Brain pericyte (primary cell): ENCODE measurements at regions not wholly inside any gene's neighbourhood (a gene's known extent, or its start where the extent isn't known, plus 50 kb on each side); places are given as distances from the start of the nearest gene placed in this dataset.
"Not testable (repeated sequence)": the region's sequence is repeated elsewhere in the genome, so short reads cannot be mapped to it uniquely, and the experiment has no call there.

Experiments
- DNase-seq: peaks from one replicate; pipeline ENCODE4 v3.0.0-alpha.2; 2012; ENCODE audit warnings: low read depth, low spot score

- no peak for DNase-seq
Observed at GRCh38 chr4:130753926-130754325, 1658.0 kb downstream of the C4orf33 start.

- DNase-seq: no peak
Observed at GRCh38 chr4:130760246-130760645, 1664.3 kb downstream of the C4orf33 start.

GRCh38 chr4:130767384-130767783 lies 1671.4 kb downstream of the C4orf33 start:
- DNase-seq: not testable (repeated sequence)

GRCh38 chr4:130772966-130773365 lies 1677.0 kb downstream of the C4orf33 start:
- not testable (repeated sequence) for DNase-seq

- no peak for DNase-seq
Observed at GRCh38 chr4:130808492-130808891, 1712.5 kb downstream of the C4orf33 start.

- peak; percentile 34 for DNase-seq
Observed at GRCh38 chr4:130812117-130812765, 1716.3 kb downstream of the C4orf33 start.

GRCh38 chr4:130814896-130815295 lies 1718.9 kb downstream of the C4orf33 start:
- no peak for DNase-seq

GRCh38 chr4:130820448-130820847 lies 1724.5 kb downstream of the C4orf33 start:
- no peak for DNase-seq

- DNase-seq: no peak
Observed at GRCh38 chr4:130825284-130825683, 1729.3 kb downstream of the C4orf33 start.

GRCh38 chr4:130850019-130850524 lies 1754.1 kb downstream of the C4orf33 start:
- no peak for DNase-seq

- DNase-seq: no peak
Observed at GRCh38 chr4:130851107-130851506, 1755.2 kb downstream of the C4orf33 start.

- DNase-seq: no peak
Observed at GRCh38 chr4:130851932-130852331, 1756.0 kb downstream of the C4orf33 start.

GRCh38 chr4:130855533-130855932 lies 1759.6 kb downstream of the C4orf33 start:
- DNase-seq: no peak

- DNase-seq: no peak
Observed at GRCh38 chr4:130859991-130860390, 1764.0 kb downstream of the C4orf33 start.

- no peak for DNase-seq
Observed at GRCh38 chr4:130896920-130897319, 1801.0 kb downstream of the C4orf33 start.

- DNase-seq: no peak
Observed at GRCh38 chr4:130901321-130901720, 1805.4 kb downstream of the C4orf33 start.

GRCh38 chr4:130922955-130923354 lies 1827.0 kb downstream of the C4orf33 start:
- DNase-seq: no peak

GRCh38 chr4:130955520-130955919 lies 1859.6 kb downstream of the C4orf33 start:
- no peak for DNase-seq

GRCh38 chr4:130985371-130985770 lies 1889.4 kb downstream of the C4orf33 start:
- DNase-seq: no peak

- DNase-seq: no peak
Observed at GRCh38 chr4:130995988-130996387, 1900.0 kb downstream of the C4orf33 start.

GRCh38 chr4:131001371-131001770 lies 1905.4 kb downstream of the C4orf33 start:
- no peak for DNase-seq

GRCh38 chr4:131002132-131002531 lies 1906.2 kb downstream of the C4orf33 start:
- DNase-seq: no peak

- no peak for DNase-seq
Observed at GRCh38 chr4:131006388-131006787, 1910.4 kb downstream of the C4orf33 start.

GRCh38 chr4:131011961-131012360 lies 1916.0 kb downstream of the C4orf33 start:
- not testable (repeated sequence) for DNase-seq
